ENCODE measurements at regions not wholly inside any gene's neighbourhood (a gene's known extent, or its start where the extent isn't known, plus 50 kb on each side); places are given as distances from the start of the nearest gene placed in this dataset.

DNA sequence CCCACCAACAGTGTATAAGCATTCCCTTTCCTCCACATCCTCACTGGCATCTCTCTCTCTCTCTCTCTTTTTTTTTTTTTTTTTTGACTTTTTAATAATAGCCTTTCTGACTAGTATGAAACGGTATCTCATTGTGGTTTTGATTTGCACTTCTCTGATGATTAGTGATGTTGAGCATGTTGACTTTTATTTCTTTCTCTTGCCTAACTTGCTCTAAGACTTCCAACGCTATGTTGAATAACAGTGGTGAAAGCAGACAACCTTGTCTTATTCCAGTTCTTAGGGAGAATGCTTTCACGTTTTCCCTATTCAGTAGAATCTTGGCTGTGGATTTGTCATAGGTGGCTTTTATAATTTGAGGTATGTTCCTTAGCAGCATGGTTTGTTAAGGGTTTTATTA lies 249.4 kb upstream of the MDFIC2 start:
- no peak for TF ChIP-seq TCF7 (IDR thresholded peaks at IDR 0.05; ENCODE audit: borderline replicate concordance)
- TF ChIP-seq LARP7 (IDR thresholded peaks at IDR 0.05), result no peak
- no peak for TF ChIP-seq POLR2AphosphoS2 (IDR thresholded peaks at IDR 0.05; ENCODE audit: low read length)
- no peak for TF ChIP-seq POLR2A (conservative IDR thresholded peaks at IDR 0.05)
- no peak for TF ChIP-seq ZNF133 (CRISPR knock-in tag; IDR thresholded peaks at IDR 0.05)
- TF ChIP-seq NR1H2 (CRISPR knock-in tag; IDR thresholded peaks at IDR 0.05), result no peak
- no peak for TF ChIP-seq ATF7 (IDR thresholded peaks at IDR 0.05)
- TF ChIP-seq, protein P1, sequence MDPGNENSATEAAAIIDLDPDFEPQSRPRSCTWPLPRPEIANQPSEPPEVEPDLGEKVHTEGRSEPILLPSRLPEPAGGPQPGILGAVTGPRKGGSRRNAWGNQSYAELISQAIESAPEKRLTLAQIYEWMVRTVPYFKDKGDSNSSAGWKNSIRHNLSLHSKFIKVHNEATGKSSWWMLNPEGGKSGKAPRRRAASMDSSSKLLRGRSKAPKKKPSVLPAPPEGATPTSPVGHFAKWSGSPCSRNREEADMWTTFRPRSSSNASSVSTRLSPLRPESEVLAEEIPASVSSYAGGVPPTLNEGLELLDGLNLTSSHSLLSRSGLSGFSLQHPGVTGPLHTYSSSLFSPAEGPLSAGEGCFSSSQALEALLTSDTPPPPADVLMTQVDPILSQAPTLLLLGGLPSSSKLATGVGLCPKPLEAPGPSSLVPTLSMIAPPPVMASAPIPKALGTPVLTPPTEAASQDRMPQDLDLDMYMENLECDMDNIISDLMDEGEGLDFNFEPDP (CRISPR knock-in tag; IDR thresholded peaks at IDR 0.05), result no peak
- TF ChIP-seq CBX1 (IDR thresholded peaks at IDR 0.05; ENCODE audit: low read depth), result no peak
- TF ChIP-seq, protein P2, sequence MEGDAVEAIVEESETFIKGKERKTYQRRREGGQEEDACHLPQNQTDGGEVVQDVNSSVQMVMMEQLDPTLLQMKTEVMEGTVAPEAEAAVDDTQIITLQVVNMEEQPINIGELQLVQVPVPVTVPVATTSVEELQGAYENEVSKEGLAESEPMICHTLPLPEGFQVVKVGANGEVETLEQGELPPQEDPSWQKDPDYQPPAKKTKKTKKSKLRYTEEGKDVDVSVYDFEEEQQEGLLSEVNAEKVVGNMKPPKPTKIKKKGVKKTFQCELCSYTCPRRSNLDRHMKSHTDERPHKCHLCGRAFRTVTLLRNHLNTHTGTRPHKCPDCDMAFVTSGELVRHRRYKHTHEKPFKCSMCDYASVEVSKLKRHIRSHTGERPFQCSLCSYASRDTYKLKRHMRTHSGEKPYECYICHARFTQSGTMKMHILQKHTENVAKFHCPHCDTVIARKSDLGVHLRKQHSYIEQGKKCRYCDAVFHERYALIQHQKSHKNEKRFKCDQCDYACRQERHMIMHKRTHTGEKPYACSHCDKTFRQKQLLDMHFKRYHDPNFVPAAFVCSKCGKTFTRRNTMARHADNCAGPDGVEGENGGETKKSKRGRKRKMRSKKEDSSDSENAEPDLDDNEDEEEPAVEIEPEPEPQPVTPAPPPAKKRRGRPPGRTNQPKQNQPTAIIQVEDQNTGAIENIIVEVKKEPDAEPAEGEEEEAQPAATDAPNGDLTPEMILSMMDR (IDR thresholded peaks at IDR 0.05 in 2 of 3, conservative IDR thresholded peaks at IDR 0.05 in 1 of 3; ENCODE audit: insufficient read depth in 2 of 3, low read depth in 1 of 3, low read length in 3 of 3), result no peak
- TF ChIP-seq, protein P3, sequence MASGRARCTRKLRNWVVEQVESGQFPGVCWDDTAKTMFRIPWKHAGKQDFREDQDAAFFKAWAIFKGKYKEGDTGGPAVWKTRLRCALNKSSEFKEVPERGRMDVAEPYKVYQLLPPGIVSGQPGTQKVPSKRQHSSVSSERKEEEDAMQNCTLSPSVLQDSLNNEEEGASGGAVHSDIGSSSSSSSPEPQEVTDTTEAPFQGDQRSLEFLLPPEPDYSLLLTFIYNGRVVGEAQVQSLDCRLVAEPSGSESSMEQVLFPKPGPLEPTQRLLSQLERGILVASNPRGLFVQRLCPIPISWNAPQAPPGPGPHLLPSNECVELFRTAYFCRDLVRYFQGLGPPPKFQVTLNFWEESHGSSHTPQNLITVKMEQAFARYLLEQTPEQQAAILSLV (tag; IDR thresholded peaks at IDR 0.05), result no peak
- no peak for TF ChIP-seq FOXM1 (IDR thresholded peaks at IDR 0.05; ENCODE audit: low read depth)
- no peak for TF ChIP-seq FOXM1 (CRISPR knock-in tag; IDR thresholded peaks at IDR 0.05; ENCODE audit: low read depth)
- no peak for TF ChIP-seq ZNF224 (CRISPR knock-in tag; IDR thresholded peaks at IDR 0.05)
- no peak for TF ChIP-seq HDAC2 (IDR thresholded peaks at IDR 0.05)
